ENCODE measurements at regions not wholly inside any gene's neighbourhood (a gene's known extent, or its start where the extent isn't known, plus 50 kb on each side); places are given as distances from the start of the nearest gene placed in this dataset.

- no peak for TF ChIP-seq KDM1A (IDR thresholded peaks at IDR 0.05; ENCODE audit: borderline replicate concordance, low read length)
These were observed 136.6 kb upstream of the ALKAL2 start (continued) for GRCh38 chr2:424306-425171.
